ENCODE measurements at regions not wholly inside any gene's neighbourhood (a gene's known extent, or its start where the extent isn't known, plus 50 kb on each side); places are given as distances from the start of the nearest gene placed in this dataset.

GRCh38 chr10:105598207-105598606 is 957.1 kb downstream of the SORCS3 start:
- no peaks in the 10 kb centered on the region for H3K27me3 ChIP-seq (ENCODE audit: control insufficient read depth, insufficient read depth, low read length)
- ChIA-PET POLR2A (no interaction called here), CTCF (no interaction called here)
- H3K36me3 ChIP-seq (ENCODE audit: control insufficient read depth, insufficient read depth, low read length) = no peaks in the 10 kb centered on the region
- DNase-seq (ENCODE audit: low read depth) = no peak
- no peak overlapping the region for H3K4me3 ChIP-seq (ENCODE audit: low read depth, low read length)
- no peak for TF ChIP-seq CTCF (IDR thresholded peaks at IDR 0.05; ENCODE audit: insufficient read depth, low read depth, low read length)

GRCh38 chr10:105597312-105597711 is 956.2 kb downstream of the SORCS3 start:
- Histone ChIP-seq H3K27me3 (ENCODE audit: control insufficient read depth, insufficient read depth, low read length) (no peaks in the 10 kb centered on the region), H3K36me3 (ENCODE audit: control insufficient read depth, insufficient read depth, low read length) (no peaks in the 10 kb centered on the region), H3K4me3 (ENCODE audit: low read depth, low read length) (no peak overlapping the region)
- CTCF ChIA-PET = no interaction called here
- POLR2A ChIA-PET = no interaction called here
- DNase-seq (ENCODE audit: low read depth) = no peak
- no peak for TF ChIP-seq CTCF (IDR thresholded peaks at IDR 0.05; ENCODE audit: insufficient read depth, low read depth, low read length)

- TF ChIP-seq CTCF (IDR thresholded peaks at IDR 0.05; ENCODE audit: insufficient read depth, low read depth, low read length) = no peak
- POLR2A ChIA-PET = no interaction called here
- no peaks in the 10 kb centered on the region for H3K36me3 ChIP-seq (ENCODE audit: control insufficient read depth, insufficient read depth, low read length)
- H3K27me3 ChIP-seq (ENCODE audit: control insufficient read depth, insufficient read depth, low read length) = no peaks in the 10 kb centered on the region
- H3K4me3 ChIP-seq (ENCODE audit: low read depth, low read length) = no peak overlapping the region
- no peak for DNase-seq (ENCODE audit: low read depth)
- CTCF ChIA-PET = no interaction called here
Observed at GRCh38 chr10:105596749-105597148, 955.7 kb downstream of the SORCS3 start.

- TF ChIP-seq CTCF (IDR thresholded peaks at IDR 0.05; ENCODE audit: insufficient read depth, low read depth, low read length) = no peak
- ChIA-PET POLR2A (no interaction called here), CTCF (no interaction called here)
- H3K4me3 ChIP-seq (ENCODE audit: low read depth, low read length) = no peak overlapping the region
- no peaks in the 10 kb centered on the region for H3K36me3 ChIP-seq (ENCODE audit: control insufficient read depth, insufficient read depth, low read length)
- H3K27me3 ChIP-seq (ENCODE audit: control insufficient read depth, insufficient read depth, low read length) = no peaks in the 10 kb centered on the region
- no peak for DNase-seq (ENCODE audit: low read depth)
Observed at GRCh38 chr10:105594296-105594695, 953.2 kb downstream of the SORCS3 start.

- H3K27me3 ChIP-seq (ENCODE audit: control insufficient read depth, insufficient read depth, low read length) = no peaks in the 10 kb centered on the region
- TF ChIP-seq CTCF (IDR thresholded peaks at IDR 0.05; ENCODE audit: insufficient read depth, low read depth, low read length) = no peak
- DNase-seq (ENCODE audit: low read depth) = no peak
- ChIA-PET POLR2A (no interaction called here), CTCF (no interaction called here)
- no peak overlapping the region for H3K4me3 ChIP-seq (ENCODE audit: low read depth, low read length)
- H3K36me3 ChIP-seq (ENCODE audit: control insufficient read depth, insufficient read depth, low read length) = no peaks in the 10 kb centered on the region
Observed at GRCh38 chr10:105592468-105592867, 951.4 kb downstream of the SORCS3 start.
